Type B pancreatic cell (in vitro differentiated cells): ENCODE measurements at regions not wholly inside any gene's neighbourhood (a gene's known extent, or its start where the extent isn't known, plus 50 kb on each side); places are given as distances from the start of the nearest gene placed in this dataset.
"Not testable (repeated sequence)": the region's sequence is repeated elsewhere in the genome, so short reads cannot be mapped to it uniquely, and the experiment has no call there.

Experiments used
- DNase-seq: peaks from one replicate; pipeline ENCODE4 v3.0.0; 2021; ENCODE audit warnings: mixed read lengths; ENCODE audit not compliant: unreplicated experiment; ENCODE audit errors: extremely low spot score
- H3K27ac Mint-ChIP-seq: 2 replicates; pipeline ENCODE4 v1.8.0; 2021; ENCODE audit warnings: mild to moderate bottlenecking, mixed read lengths
- H3K27me3 Mint-ChIP-seq: 2 replicates; pipeline ENCODE4 v1.8.0; 2021; ENCODE audit warnings: mixed read lengths
- H3K36me3 Mint-ChIP-seq: 2 replicates; pipeline ENCODE4 v1.8.0; 2021; ENCODE audit warnings: mixed read lengths
- H3K4me1 Mint-ChIP-seq: one replicate; pipeline ENCODE4 v1.8.0; 2021; ENCODE audit warnings: mixed read lengths; ENCODE audit not compliant: unreplicated experiment
- H3K4me3 Mint-ChIP-seq: 2 replicates; pipeline ENCODE4 v1.8.0; 2021; ENCODE audit warnings: mild to moderate bottlenecking, mixed read lengths
- H3K9me3 Mint-ChIP-seq: 2 replicates; pipeline ENCODE4 v1.8.0; 2021; ENCODE audit warnings: mixed read lengths
- TF ChIP-seq, protein P1 (sequence below): fragments of 200-600 bp; sonication (generic); conservative IDR thresholded peaks from 2 replicates; pipeline ENCODE4 v1.5.0; 2021; ENCODE audit warnings: antibody characterized with exemption, mild to moderate bottlenecking

DNA sequence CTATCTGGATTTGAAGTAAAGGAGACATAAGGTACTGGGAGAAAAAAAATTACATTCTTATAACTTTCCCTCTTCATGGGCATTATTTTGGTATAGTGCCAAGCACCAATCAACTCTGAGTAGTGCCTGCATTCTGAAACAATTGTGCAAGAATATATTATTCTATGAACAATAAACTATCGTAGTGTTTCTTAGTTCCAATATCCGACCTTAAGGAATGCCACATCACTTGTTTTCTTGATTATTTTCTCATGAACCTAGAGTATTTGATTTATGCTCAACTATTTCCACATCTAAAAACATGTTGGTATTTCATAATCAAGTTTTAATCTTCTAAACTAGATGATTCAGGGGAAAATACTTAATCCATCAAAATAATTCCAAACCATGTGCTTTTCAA lies 294.4 kb upstream of the TBX18 start:
- Mint-ChIP-seq H3K4me1 (no peaks in the 10 kb centered on the region), H3K9me3 (no peaks in the 10 kb centered on the region), H3K27ac (no peak overlapping the region), H3K36me3 (no peaks in the 10 kb centered on the region), H3K4me3 (no peak overlapping the region), H3K27me3 (no peaks in the 10 kb centered on the region)
- TF ChIP-seq, protein P1, sequence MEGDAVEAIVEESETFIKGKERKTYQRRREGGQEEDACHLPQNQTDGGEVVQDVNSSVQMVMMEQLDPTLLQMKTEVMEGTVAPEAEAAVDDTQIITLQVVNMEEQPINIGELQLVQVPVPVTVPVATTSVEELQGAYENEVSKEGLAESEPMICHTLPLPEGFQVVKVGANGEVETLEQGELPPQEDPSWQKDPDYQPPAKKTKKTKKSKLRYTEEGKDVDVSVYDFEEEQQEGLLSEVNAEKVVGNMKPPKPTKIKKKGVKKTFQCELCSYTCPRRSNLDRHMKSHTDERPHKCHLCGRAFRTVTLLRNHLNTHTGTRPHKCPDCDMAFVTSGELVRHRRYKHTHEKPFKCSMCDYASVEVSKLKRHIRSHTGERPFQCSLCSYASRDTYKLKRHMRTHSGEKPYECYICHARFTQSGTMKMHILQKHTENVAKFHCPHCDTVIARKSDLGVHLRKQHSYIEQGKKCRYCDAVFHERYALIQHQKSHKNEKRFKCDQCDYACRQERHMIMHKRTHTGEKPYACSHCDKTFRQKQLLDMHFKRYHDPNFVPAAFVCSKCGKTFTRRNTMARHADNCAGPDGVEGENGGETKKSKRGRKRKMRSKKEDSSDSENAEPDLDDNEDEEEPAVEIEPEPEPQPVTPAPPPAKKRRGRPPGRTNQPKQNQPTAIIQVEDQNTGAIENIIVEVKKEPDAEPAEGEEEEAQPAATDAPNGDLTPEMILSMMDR, result no peak
- DNase-seq, result no peak

DNA sequence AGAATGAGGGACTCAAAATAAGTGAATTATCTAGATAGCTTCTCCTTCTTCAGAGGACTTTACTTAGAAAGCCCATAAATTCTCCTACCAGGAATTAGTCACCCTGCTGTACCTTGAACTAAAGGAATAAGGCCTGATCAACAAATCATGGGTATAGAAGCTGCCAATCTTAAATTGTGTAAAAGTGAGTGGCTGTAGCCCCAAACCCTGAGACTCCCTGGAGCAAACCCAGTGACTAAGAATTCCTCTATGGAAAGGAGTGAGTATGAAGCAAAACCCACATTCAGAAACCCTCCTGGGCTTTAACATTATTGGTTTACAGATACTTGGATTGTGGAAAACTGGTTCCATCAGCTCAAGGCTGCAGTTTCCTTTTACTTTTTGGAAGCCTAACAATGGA lies 285.8 kb upstream of the TBX18 start:
- no peaks in the 10 kb centered on the region for H3K4me1 Mint-ChIP-seq
- no peak overlapping the region for H3K27ac Mint-ChIP-seq
- H3K36me3 Mint-ChIP-seq, result no peaks in the 10 kb centered on the region
- no peak for DNase-seq
- H3K27me3 Mint-ChIP-seq, result no peaks in the 10 kb centered on the region
- TF ChIP-seq, protein P1, result no peak
- no peak overlapping the region for H3K4me3 Mint-ChIP-seq
- H3K9me3 Mint-ChIP-seq, result no peaks in the 10 kb centered on the region

DNA sequence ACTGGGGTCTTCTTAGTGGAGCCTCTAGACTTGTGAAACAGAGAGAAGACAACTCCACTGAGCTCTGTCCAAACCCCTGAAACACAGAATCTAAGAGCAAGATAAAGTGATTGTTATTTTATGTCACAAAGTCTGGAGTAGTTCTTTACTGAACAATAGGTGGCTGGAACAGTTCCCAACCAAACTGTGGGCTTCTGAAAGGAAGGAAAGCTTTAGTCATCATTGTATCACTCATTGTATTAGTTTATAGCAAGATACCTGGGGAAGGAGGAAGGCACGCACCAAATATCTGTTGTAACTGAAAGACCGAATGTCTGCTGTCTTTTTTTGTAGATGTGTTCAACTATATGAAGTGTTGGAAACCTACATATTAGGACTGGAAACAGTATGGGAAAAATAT lies 284.9 kb upstream of the TBX18 start:
- no peaks in the 10 kb centered on the region for H3K9me3 Mint-ChIP-seq
- no peaks in the 10 kb centered on the region for H3K36me3 Mint-ChIP-seq
- TF ChIP-seq, protein P1, result no peak
- H3K27ac Mint-ChIP-seq, result no peak overlapping the region
- H3K27me3 Mint-ChIP-seq, result no peaks in the 10 kb centered on the region
- no peak for DNase-seq
- no peak overlapping the region for H3K4me3 Mint-ChIP-seq
- H3K4me1 Mint-ChIP-seq, result no peaks in the 10 kb centered on the region

GRCh38 chr6:85047818-85048217 lies 283.4 kb upstream of the TBX18 start:
- Mint-ChIP-seq H3K4me3 (no peak overlapping the region), H3K9me3 (no peaks in the 10 kb centered on the region), H3K27ac (no peak overlapping the region), H3K27me3 (no peaks in the 10 kb centered on the region), H3K4me1 (no peaks in the 10 kb centered on the region), H3K36me3 (no peaks in the 10 kb centered on the region)
- no peak for DNase-seq
- TF ChIP-seq, protein P1, result no peak

- not testable (repeated sequence) for H3K27ac Mint-ChIP-seq, H3K27me3 Mint-ChIP-seq, H3K36me3 Mint-ChIP-seq, H3K4me1 Mint-ChIP-seq, H3K4me3 Mint-ChIP-seq, H3K9me3 Mint-ChIP-seq, DNase-seq
Observed at GRCh38 chr6:85045767-85046166, 281.4 kb upstream of the TBX18 start.

DNA sequence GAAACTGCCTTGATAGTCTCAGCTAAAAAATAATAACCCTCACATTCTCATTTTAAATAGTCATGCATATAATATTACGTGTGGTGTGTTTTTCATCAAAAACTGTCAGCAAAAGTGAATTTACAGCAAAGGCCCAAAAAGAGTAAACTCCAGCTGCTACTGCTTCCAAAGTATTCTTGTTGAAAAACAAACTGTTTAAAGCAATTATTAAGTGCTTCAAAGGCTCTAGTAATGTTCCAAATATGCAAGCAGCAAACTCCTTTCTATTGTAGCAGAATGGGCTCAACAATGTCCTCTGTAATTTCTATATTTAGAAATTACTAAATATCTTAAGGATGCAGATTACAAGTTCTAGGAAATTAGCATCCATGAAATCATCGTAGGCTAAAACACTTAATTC lies 280.0 kb upstream of the TBX18 start:
- H3K27ac Mint-ChIP-seq, result no peak overlapping the region
- H3K9me3 Mint-ChIP-seq, result no peaks in the 10 kb centered on the region
- H3K36me3 Mint-ChIP-seq, result no peaks in the 10 kb centered on the region
- no peaks in the 10 kb centered on the region for H3K4me1 Mint-ChIP-seq
- no peak overlapping the region for H3K4me3 Mint-ChIP-seq
- DNase-seq, result no peak
- TF ChIP-seq, protein P1, result no peak
- H3K27me3 Mint-ChIP-seq, result peaks cover 3% of the 10 kb centered on the region
